ENCODE measurements at regions not wholly inside any gene's neighbourhood (a gene's known extent, or its start where the extent isn't known, plus 50 kb on each side); places are given as distances from the start of the nearest gene placed in this dataset.

DNA sequence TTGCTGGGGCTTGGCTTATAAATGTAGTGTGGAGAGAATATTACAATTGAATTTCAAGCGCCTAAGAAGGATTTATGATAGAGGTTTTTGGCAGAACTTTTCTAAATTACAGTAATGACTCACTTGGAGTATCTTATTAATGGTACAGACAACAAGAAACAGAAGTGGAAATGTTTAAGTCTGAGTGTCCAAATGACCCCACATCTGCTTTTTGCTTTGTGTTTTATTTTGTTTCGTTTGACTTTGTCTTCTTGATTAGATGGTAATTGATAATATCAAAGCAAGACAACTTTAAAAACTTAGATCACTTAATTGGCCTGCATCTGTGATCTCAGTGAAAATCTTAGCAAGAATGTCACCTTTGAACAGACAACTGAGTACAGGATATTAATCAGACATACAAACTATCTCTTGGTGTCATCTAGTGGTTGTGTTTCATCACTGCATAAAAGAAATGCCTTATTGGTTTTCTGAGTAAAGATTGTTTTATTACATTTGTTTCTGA lies 577.4 kb downstream of the ISL1 start:
- TF ChIP-seq POLR2A (IDR thresholded peaks at IDR 0.05) (no peak), CTCF (IDR thresholded peaks at IDR 0.05) (peak in 1 of 4 donors; percentile 19)

All from right lobe of liver (tissue), 4 donors.